HCEC 1CT (cell line): ENCODE measurements at regions not wholly inside any gene's neighbourhood (a gene's known extent, or its start where the extent isn't known, plus 50 kb on each side); places are given as distances from the start of the nearest gene placed in this dataset.

Source experiments
- DNase-seq: peaks from one replicate; pipeline ENCODE4 v3.0.0-alpha.2; 2017

DNA sequence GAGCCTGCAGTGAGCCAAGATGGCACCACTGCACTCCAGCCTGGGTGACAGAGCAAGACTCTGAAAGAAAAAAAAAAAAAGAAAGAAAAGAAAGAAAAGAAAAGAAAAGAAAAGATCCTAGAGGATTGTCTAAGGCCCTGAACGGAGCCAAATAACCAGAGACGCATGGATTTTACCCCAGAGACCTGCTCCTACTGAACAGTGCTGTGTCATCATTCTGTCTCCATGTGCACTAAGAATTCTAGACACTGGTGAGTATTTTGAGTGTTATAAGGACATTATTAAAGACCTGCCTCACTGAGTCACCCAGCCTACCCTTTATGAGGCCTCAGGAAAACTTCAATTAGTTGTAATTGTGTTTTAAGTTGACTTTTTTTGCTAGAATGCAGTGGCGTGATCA lies 61.9 kb upstream of the RIOK3 start:
- DNase-seq, result no peak

DNA sequence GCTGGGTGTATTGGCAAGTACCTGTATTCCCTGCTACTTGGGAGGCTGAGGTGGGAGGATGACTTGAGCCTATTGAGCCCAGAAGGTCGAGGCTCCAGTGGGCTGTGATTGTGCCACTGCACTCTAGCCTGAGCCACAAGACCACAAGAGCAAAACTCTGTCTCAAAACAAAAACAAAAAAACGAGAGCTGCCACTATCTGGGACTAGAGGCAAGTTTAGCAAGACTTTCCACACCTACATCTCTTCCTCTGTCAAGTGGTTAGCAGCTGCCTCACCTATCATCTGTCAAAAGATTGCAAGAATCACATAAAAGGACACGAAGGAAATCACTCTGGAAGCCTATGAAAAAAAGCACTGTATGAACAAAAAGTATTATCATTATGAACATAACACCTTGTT lies 55.2 kb upstream of the RIOK3 start:
- DNase-seq, result no peak

DNA sequence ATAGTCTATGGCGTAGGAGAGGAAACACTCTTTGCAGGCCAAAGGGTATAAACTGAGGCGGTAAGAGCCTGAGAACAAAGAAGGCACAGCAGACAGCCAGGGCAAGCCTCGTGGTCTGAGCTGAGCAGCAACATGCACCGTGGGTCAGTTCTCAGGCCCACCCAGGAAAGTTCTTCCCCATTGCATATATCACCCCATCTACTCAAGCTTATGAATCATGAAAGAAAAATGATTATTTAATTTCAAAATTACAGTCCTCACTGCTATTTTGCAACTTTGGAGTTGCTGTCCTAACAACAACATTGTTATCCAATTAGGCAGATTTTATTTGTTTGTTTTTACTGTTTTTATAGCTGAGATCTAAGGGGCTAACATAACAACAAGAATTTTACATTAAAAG lies 54.7 kb upstream of the RIOK3 start:
- DNase-seq, result peak; percentile 76

DNA sequence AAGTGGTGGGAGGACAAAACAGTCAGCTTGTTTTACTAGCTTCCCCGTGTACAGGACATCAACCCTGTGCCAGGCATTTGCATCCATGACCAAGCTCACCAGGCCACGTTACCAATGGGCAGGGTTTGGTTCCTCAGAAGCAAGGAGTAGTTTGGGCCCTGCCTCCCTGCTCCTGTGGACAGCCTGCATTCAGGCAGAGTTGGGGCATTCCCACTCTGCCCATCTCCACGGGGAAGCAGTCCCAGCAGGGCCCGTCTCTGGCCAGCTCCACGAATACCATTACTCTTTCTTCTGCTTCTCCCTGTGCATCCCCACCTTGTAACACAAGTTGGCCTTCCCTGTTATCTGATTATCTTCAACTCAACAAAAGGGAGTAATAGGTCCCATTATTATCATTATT lies 54.0 kb upstream of the RIOK3 start:
- no peak for DNase-seq

DNA sequence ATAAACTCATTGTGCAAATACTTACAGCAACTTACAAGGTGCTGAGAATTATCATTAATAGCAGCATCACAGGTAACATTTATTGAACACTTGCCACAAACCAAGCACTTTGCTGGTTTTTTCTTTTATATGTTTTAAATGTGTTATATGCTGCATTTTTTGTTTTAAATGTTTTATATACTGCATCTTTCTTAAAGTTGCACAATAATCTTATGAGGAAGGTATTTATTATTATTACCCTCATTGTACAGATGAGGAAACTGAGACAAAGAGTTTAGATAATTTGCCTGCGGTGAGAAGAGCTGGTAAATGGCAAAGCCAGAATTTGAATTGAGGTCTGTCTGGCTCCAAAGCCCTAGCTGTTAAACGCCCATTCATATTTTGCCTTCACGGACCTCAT lies 52.2 kb upstream of the RIOK3 start:
- DNase-seq, result no peak

- peak; percentile 94 for DNase-seq
Observed at GRCh38 chr18:23401400-23402347, 51.4 kb upstream of the RIOK3 start.
